ENCODE measurements at regions not wholly inside any gene's neighbourhood (a gene's known extent, or its start where the extent isn't known, plus 50 kb on each side); places are given as distances from the start of the nearest gene placed in this dataset.

GRCh38 chr4:58566260-58566659 is 1456.1 kb upstream of the IGFBP7 start:
- CTCF ChIA-PET: no interaction called here
- Histone ChIP-seq H3K36me3 (ENCODE audit: control insufficient read depth in 2 of 2, insufficient read depth in 1 of 2, low read length in 2 of 2) (no peaks in the 10 kb centered on the region), H3K27ac (ENCODE audit: extremely low read depth, low read depth, low read length) (no peak overlapping the region), H3K4me3 (ENCODE audit: low read depth, low read length) (no peak overlapping the region), H3K4me1 (ENCODE audit: control insufficient read depth, insufficient read depth, low read length) (no peaks in the 10 kb centered on the region), H3K9me3 (ENCODE audit: control insufficient read depth, insufficient read depth, low read depth, low read length) (no peaks in the 10 kb centered on the region)
- TF ChIP-seq ZNF791 (tag by site-specific recombination; IDR thresholded peaks at IDR 0.05) (no peak), ZNF174 (tag by site-specific recombination; IDR thresholded peaks at IDR 0.05) (no peak), ZBTB49 (tag by site-specific recombination; IDR thresholded peaks at IDR 0.05; ENCODE audit: low read depth) (no peak), ZNF302 (tag by site-specific recombination; IDR thresholded peaks at IDR 0.05; ENCODE audit: low read depth) (no peak), GFI1B (tag by site-specific recombination; IDR thresholded peaks at IDR 0.05) (no peak), ZNF660 (tag by site-specific recombination; IDR thresholded peaks at IDR 0.05) (no peak)
- POLR2A ChIA-PET: no interaction called here

- H3K36me3 ChIP-seq (ENCODE audit: control insufficient read depth in 2 of 2, insufficient read depth in 1 of 2, low read length in 2 of 2): no peaks in the 10 kb centered on the region
- H3K4me1 ChIP-seq (ENCODE audit: control insufficient read depth, insufficient read depth, low read length): no peaks in the 10 kb centered on the region
- POLR2A ChIA-PET: no interaction called here
- no peak overlapping the region for H3K27ac ChIP-seq (ENCODE audit: extremely low read depth, low read depth, low read length)
- CTCF ChIA-PET: no interaction called here
- H3K9me3 ChIP-seq (ENCODE audit: control insufficient read depth, insufficient read depth, low read depth, low read length): no peaks in the 10 kb centered on the region
- no peak overlapping the region for H3K4me3 ChIP-seq (ENCODE audit: low read depth, low read length)
- TF ChIP-seq ZNF670 (tag by site-specific recombination; IDR thresholded peaks at IDR 0.05; ENCODE audit: low read depth) (no peak), ZNF791 (tag by site-specific recombination; IDR thresholded peaks at IDR 0.05) (no peak), ZNF558 (tag by site-specific recombination; IDR thresholded peaks at IDR 0.05) (no peak), ZNF549 (tag by site-specific recombination; IDR thresholded peaks at IDR 0.05) (no peak)
Measured at GRCh38 chr4:58564695-58565475, 1454.7 kb upstream of the IGFBP7 start.

GRCh38 chr4:58561170-58561569 is 1451.0 kb upstream of the IGFBP7 start:
- no peak overlapping the region for H3K27ac ChIP-seq (ENCODE audit: extremely low read depth, low read depth, low read length)
- CTCF ChIA-PET: no interaction called here
- POLR2A ChIA-PET: no interaction called here

GRCh38 chr4:58560736-58561135 is 1450.6 kb upstream of the IGFBP7 start:
- H3K27ac ChIP-seq (ENCODE audit: extremely low read depth, low read depth, low read length): no peak overlapping the region
- TF ChIP-seq ZNF558 (tag by site-specific recombination; IDR thresholded peaks at IDR 0.05) (no peak), ZNF26 (tag by site-specific recombination; IDR thresholded peaks at IDR 0.05) (no peak), GLI2 (tag by site-specific recombination; IDR thresholded peaks at IDR 0.05; ENCODE audit: borderline replicate concordance, low read depth) (no peak), ZNF157 (tag by site-specific recombination; IDR thresholded peaks at IDR 0.05) (no peak), ZNF670 (tag by site-specific recombination; IDR thresholded peaks at IDR 0.05; ENCODE audit: low read depth) (no peak), ZXDB (tag by site-specific recombination; IDR thresholded peaks at IDR 0.05) (no peak), ZFP69B (tag by site-specific recombination; IDR thresholded peaks at IDR 0.05) (no peak), ZNF629 (tag by site-specific recombination; IDR thresholded peaks at IDR 0.05) (no peak), TSHZ1 (tag by site-specific recombination; IDR thresholded peaks at IDR 0.05; ENCODE audit: borderline replicate concordance) (no peak)

More at GRCh38 chr4:58561170-58561569, 1451.0 kb upstream of the IGFBP7 start:
- Histone ChIP-seq H3K4me3 (ENCODE audit: low read depth, low read length) (no peak overlapping the region), H3K36me3 (ENCODE audit: control insufficient read depth in 2 of 2, insufficient read depth in 1 of 2, low read length in 2 of 2) (no peaks in the 10 kb centered on the region), H3K4me1 (ENCODE audit: control insufficient read depth, insufficient read depth, low read length) (no peaks in the 10 kb centered on the region), H3K9me3 (ENCODE audit: control insufficient read depth, insufficient read depth, low read depth, low read length) (no peaks in the 10 kb centered on the region)
- no peak for TF ChIP-seq BCL11A (tag by site-specific recombination; IDR thresholded peaks at IDR 0.05; ENCODE audit: low read depth)
- TF ChIP-seq ATF2 (tag by site-specific recombination; IDR thresholded peaks at IDR 0.05; ENCODE audit: low read depth): 0 out of 2 replicates have a peak, but pooled peaks have one; percentile 20

More at GRCh38 chr4:58560736-58561135, 1450.6 kb upstream of the IGFBP7 start:
- CTCF ChIA-PET: no interaction called here
- H3K9me3 ChIP-seq (ENCODE audit: control insufficient read depth, insufficient read depth, low read depth, low read length): no peaks in the 10 kb centered on the region
- POLR2A ChIA-PET: no interaction called here
- H3K4me1 ChIP-seq (ENCODE audit: control insufficient read depth, insufficient read depth, low read length): no peaks in the 10 kb centered on the region
- no peaks in the 10 kb centered on the region for H3K36me3 ChIP-seq (ENCODE audit: control insufficient read depth in 2 of 2, insufficient read depth in 1 of 2, low read length in 2 of 2)
- no peak overlapping the region for H3K4me3 ChIP-seq (ENCODE audit: low read depth, low read length)
